Parathyroid adenoma (tissue), 2 donors: ENCODE measurements at regions not wholly inside any gene's neighbourhood (a gene's known extent, or its start where the extent isn't known, plus 50 kb on each side); places are given as distances from the start of the nearest gene placed in this dataset.

Experiments
- H2AFZ ChIP-seq: fragments of 300-600 bp; sonication (generic); one replicate; pipeline ENCODE4 v1.7.0; 2017; ENCODE audit warnings: antibody characterized with exemption, mild to moderate bottlenecking
- H3K27ac ChIP-seq: fragments of 300-600 bp; sonication (generic); one replicate; pipeline ENCODE4 v1.7.0; 2017
- H3K27me3 ChIP-seq: fragments of 300-600 bp; sonication (generic); one replicate; pipeline ENCODE4 v1.7.0; 2017; ENCODE audit warnings: low read length; ENCODE audit not compliant: control insufficient read depth, insufficient read depth
- H3K36me3 ChIP-seq: fragments of 300-600 bp; sonication (generic); one replicate; pipeline ENCODE4 v1.7.0; 2017; ENCODE audit warnings: low read length; ENCODE audit not compliant: control insufficient read depth, insufficient read depth
- H3K4me1 ChIP-seq: fragments of 300-600 bp; sonication (generic); one replicate; pipeline ENCODE4 v1.7.0; 2017; ENCODE audit warnings: control low read depth
- H3K4me2 ChIP-seq: fragments of 300-600 bp; sonication (generic); one replicate; pipeline ENCODE4 v1.7.0; 2017; ENCODE audit warnings: low read length
- H3K4me3 ChIP-seq: fragments of 300-600 bp; sonication (generic); one replicate; pipeline ENCODE4 v1.7.0; 2017; ENCODE audit warnings: low read depth, low read length
- H3K79me2 ChIP-seq: fragments of 300-600 bp; sonication (generic); one replicate; pipeline ENCODE4 v1.7.0; 2017; ENCODE audit warnings: control low read depth
- H3K9ac ChIP-seq: fragments of 300-600 bp; sonication (generic); one replicate; pipeline ENCODE4 v1.7.0; 2017; ENCODE audit warnings: mild to moderate bottlenecking
- H3K9me3 ChIP-seq: fragments of 300-600 bp; sonication (generic); one replicate; pipeline ENCODE4 v1.7.0; 2017; ENCODE audit warnings: low read length; ENCODE audit not compliant: control insufficient read depth
- CTCF ChIP-seq: fragments of 300-600 bp; sonication (generic); IDR thresholded peaks from one replicate; pipeline ENCODE4 v1.7.0; 2017; ENCODE audit warnings: antibody characterized with exemption, mild to moderate bottlenecking
- donor health status: primary hyperparathyroidism.

GRCh38 chr20:61042506-61043385, 209.3 kb upstream of the CDH4 start:
- H3K27me3 ChIP-seq, result no peaks in the 10 kb centered on the region
- no peaks in the 10 kb centered on the region for H3K9me3 ChIP-seq
- no peak overlapping the region for H3K9ac ChIP-seq
- no peaks in the 10 kb centered on the region for H3K79me2 ChIP-seq
- H3K4me3 ChIP-seq, result no peak overlapping the region
- no peak overlapping the region for H3K4me2 ChIP-seq
- no peak overlapping the region for H2AFZ ChIP-seq
- H3K27ac ChIP-seq, result no peak overlapping the region
- H3K4me1 ChIP-seq, result no peaks in the 10 kb centered on the region
- TF ChIP-seq CTCF, result no peak
- no peaks in the 10 kb centered on the region for H3K36me3 ChIP-seq

- Histone ChIP-seq H3K9me3 (no peaks in the 10 kb centered on the region), H2AFZ (no peak overlapping the region), H3K4me1 (no peaks in the 10 kb centered on the region), H3K9ac (no peak overlapping the region), H3K79me2 (no peaks in the 10 kb centered on the region), H3K27ac (no peak overlapping the region), H3K4me2 (no peak overlapping the region), H3K4me3 (no peak overlapping the region), H3K36me3 (no peaks in the 10 kb centered on the region), H3K27me3 (no peaks in the 10 kb centered on the region)
- no peak for TF ChIP-seq CTCF
These were observed 208.4 kb upstream of the CDH4 start for GRCh38 chr20:61043681-61044080.

GRCh38 chr20:61044499-61044898, 207.6 kb upstream of the CDH4 start:
- H3K36me3 ChIP-seq, result no peaks in the 10 kb centered on the region
- H3K4me1 ChIP-seq, result no peaks in the 10 kb centered on the region
- no peak overlapping the region for H3K9ac ChIP-seq
- no peaks in the 10 kb centered on the region for H3K27me3 ChIP-seq
- no peaks in the 10 kb centered on the region for H3K9me3 ChIP-seq
- no peaks in the 10 kb centered on the region for H3K79me2 ChIP-seq
- no peak for TF ChIP-seq CTCF
- no peak overlapping the region for H2AFZ ChIP-seq
- H3K4me2 ChIP-seq, result no peak overlapping the region
- H3K27ac ChIP-seq, result no peak overlapping the region
- H3K4me3 ChIP-seq, result no peak overlapping the region

GRCh38 chr20:61045091-61045490, 207.0 kb upstream of the CDH4 start:
- H3K4me1 ChIP-seq, result no peaks in the 10 kb centered on the region
- H3K4me2 ChIP-seq, result no peak overlapping the region
- H3K4me3 ChIP-seq, result no peak overlapping the region
- H3K9me3 ChIP-seq, result no peaks in the 10 kb centered on the region
- H3K9ac ChIP-seq, result no peak overlapping the region
- no peak overlapping the region for H3K27ac ChIP-seq
- H2AFZ ChIP-seq, result no peak overlapping the region
- H3K27me3 ChIP-seq, result no peaks in the 10 kb centered on the region
- H3K36me3 ChIP-seq, result no peaks in the 10 kb centered on the region
- no peak for TF ChIP-seq CTCF
- H3K79me2 ChIP-seq, result no peaks in the 10 kb centered on the region
